ENCODE measurements at regions not wholly inside any gene's neighbourhood (a gene's known extent, or its start where the extent isn't known, plus 50 kb on each side); places are given as distances from the start of the nearest gene placed in this dataset.

DNA sequence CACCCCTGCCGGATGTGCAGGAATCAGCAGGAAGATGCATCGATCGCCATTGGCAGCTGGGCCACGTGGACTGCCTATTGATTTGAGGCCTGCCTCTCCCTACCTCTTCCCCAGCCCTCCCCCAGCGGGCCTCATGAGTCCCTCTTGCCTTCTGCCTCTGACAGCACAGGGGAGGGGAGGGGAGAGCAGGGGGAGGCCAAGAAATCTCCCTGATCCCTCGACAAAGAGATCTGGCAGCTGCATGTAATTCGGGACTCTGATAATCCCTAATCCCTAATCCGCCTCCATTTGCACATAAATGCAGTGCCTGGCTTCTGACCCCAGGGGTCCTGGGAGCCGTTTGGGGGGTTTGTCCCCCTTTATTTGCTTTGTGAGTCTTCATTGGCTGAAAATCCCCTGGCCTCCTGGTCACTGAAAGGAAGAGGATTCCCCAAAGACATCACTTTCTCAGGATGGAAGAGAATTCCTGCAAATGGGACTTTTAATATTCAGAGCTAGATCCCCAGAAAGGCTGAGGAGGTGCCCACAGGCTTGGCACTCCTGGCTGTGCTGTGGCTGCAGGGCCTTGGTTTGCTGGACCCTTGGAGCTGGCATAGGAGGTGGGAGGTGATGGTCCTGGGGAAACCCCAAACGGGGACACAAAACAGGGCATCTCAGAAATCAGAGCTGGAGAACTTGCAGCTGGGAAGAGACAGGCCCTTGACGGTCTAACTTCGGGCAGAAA, 239.4 kb upstream of the POU3F1 start:
- no peak for DNase-seq (ENCODE audit: low spot score)

DNA sequence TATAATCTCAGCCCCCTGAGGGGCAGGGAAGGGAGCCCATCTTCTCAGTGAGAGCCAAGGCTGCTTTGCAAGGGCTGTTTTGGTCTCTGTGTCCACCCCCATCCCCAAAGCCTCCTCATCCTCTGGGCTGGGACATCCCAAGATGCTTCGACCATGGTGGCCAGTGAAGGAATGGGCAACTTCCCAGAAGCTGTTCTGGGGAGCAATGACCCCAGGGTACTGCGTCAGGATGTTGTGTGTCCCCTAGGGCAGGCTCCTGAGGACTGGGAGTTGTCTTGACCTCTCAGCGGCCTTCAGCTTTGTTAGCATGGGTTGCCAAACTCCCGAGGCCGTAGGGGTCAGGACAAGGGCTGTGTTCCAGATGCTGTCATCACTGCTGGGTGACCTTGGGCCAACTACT, 238.4 kb upstream of the POU3F1 start:
- no peak for DNase-seq (ENCODE audit: low spot score)

DNA sequence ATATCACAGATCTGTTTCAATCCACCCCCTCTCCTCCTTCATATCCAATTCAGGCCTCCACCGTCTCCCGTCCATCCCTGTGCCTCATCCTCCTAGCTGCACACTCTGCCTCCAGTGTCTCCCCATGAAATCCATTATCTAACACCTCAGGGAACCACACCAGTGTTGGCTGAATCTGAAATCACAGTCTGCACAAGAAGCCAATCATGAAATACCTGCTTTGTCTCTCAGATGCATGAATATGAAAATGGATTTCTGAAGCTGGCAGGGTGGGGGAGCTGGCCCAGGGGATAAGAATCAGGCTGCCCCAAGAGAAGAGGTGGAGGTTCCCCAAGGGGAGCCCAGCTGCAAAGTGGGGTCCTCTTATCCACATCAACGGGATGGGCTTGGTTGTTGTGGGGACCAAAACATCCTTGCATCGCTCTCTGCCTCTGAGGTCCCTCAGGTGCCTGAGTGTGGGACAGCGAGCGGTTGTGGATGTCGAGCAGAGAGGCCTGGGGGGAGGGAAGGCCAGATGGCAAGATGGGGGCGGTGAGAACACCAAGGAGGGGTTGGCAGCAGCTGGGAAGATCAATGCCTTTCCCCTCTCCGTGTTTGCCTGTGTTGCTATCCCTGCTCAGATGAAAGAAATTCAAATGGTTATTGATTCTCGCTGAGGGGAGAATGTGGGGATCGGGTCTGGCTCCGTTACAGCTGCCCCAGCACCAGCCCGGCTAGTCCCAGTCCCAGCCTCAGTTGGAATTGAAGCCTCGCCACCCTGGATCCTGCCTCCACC, 237.3 kb upstream of the POU3F1 start:
- no peak for DNase-seq (ENCODE audit: low spot score)

DNA sequence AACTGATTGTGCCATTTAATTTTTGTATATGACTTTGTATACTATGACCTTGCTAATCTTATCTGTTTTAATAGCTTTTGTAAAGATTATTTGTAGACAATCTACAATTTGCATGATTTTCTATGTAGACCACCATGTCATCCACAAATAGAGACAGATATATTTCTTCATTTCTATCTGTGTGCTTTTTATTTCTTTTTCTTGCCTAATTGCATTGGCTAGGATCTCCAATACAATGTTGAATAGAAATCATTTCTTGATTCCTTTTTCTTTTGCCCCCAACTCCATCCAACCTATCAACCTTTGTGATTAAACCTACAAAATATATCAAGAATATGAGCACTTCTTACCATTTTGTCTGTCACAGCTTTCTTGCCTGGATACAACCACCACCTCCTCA, 232.6 kb upstream of the POU3F1 start:
- DNase-seq (ENCODE audit: low spot score), result no peak

DNA sequence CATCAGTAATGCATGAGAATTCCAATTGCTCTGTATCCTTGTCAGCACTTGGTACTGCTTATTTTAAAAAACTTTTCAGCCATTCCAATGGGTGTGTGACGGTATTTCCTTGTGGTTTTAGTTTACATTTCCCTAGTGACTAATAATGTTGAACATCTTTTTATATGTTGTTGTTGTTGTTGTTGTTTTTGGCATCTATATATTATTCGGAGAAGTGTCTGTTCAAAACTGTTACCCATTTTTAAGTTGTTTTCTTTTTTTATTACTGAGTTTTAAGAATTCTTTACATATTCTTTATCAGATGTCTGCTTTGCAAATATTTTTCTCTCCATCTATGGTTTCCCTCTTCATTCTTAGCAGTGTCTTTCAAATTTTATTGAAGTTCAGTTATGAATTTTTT, 231.1 kb upstream of the POU3F1 start:
- no peak for DNase-seq (ENCODE audit: low spot score)

DNA sequence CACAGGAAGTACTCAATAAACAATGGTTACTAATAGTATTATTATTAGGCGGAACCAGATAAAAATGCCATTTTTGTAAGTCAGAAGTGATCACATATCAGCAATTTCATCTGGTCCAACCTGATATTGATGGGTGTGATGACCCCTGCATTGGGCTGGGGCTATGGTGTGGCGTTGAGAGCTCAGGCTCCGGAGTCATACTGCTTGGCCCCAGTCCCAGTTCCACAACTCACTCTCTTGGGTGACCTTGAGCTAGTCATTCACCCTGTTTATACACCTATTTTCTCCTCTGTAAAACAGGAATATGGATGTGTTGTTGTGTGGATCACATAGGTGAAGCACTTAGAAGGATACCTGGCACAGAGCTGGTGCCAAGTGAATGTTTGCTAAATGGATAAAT, 229.4 kb upstream of the POU3F1 start:
- no peak for DNase-seq (ENCODE audit: low spot score)

DNA sequence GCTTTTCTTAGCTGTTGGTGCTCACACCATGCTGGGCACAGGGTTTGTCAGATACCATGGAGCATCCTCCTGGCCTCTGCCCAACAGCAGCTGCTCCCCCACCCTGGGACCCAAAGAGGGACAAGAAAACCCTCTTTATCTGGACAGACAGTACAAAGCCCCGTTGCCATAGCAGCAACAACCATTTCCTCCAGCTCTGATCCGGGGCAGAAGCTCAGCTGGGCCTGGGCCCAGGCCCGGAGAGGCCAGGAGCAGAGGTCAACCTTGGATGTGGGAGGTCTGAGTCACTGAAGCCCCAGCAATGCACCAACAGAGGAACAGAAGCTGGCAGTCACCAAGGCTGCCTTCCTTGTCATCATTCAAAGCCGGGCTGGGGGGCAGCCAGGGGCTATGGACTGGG, 228.4 kb upstream of the POU3F1 start:
- no peak for DNase-seq (ENCODE audit: low spot score)

DNA sequence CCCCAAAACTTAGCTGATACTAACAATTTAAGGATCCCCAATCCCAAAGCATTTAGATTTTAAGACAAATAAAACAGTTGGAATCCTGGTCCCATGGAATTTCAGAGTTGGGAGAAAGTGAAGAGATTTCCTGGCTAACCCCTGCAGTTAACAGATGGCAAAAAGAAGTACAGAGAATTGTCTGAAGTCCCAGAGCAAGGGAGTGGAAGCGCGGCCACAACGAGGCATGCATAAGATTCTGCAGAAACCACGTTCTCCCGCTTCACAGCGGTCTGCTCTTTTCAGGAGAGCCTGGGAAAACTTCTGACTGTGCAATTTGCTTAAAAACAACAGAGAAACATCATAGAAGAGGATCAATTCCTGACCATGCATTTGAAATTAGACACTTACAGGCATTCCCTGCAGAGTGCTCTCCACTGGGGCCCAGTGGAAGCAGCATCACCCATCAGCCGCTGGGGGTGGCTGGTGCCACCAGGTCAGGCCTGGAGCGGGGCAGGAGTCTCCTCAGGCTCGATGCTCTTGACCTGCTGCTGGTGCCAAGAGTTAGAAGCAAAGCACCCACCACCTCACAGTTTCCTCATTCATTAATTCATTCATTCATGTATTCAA, 226.7 kb upstream of the POU3F1 start:
- no peak for DNase-seq (ENCODE audit: low spot score)

DNA sequence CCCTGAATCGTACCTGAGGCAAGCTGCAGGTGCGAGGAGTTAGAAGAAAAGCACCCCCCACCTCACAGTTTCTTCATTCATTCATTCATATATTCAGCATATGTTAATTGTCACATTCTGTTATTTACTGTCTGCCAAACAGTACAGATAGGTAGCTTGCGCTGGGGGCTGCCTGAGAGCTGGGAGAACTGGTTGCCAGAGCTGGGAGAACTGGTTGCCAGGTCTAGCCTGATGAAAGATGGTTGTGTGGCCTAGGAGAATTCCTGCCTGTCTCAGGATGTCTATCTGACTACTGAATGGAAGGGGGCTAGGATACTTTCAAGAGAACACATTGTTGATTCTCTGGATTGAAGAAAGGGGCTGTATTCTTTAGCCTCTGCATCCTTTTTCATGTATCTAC, 225.9 kb upstream of the POU3F1 start:
- DNase-seq (ENCODE audit: low spot score), result no peak

DNA sequence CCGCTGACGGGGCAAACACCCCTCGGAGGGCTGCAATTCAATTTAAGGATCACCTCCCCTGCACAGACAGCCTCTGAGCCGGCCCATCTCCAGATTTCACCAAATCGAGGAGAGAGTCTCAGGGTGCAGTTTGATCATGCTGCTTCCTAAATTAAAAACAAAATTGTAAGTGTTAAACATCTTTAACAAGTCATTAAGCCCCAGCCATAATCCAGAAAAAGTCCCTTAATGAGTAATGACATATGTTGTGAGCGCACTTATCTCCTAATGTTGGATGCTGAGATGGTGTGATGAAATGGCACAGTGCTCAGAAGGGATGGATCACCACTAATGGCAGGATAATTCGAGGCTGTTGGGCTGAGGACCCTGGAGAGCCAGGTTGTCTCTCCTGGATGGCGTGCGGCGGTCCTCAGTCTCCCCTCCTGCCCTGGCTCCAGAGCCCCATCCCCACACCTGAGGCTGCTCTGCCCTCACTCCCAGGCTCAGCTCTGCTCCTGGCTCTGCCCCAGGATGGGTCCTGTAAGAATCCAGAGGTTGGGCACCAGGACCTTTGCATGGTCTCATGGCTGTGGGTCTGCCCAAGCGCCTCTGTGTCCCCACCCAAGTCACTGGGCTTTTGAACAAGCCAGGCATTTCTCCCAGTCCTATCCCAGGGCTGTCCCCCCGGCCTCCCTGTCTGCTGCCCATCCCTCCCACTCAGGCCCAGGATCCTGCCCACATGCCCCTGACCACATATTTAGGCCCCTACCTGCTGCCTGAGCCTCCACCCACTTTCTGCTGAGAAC, 224.4 kb upstream of the POU3F1 start:
- no peak for DNase-seq (ENCODE audit: low spot score)

DNA sequence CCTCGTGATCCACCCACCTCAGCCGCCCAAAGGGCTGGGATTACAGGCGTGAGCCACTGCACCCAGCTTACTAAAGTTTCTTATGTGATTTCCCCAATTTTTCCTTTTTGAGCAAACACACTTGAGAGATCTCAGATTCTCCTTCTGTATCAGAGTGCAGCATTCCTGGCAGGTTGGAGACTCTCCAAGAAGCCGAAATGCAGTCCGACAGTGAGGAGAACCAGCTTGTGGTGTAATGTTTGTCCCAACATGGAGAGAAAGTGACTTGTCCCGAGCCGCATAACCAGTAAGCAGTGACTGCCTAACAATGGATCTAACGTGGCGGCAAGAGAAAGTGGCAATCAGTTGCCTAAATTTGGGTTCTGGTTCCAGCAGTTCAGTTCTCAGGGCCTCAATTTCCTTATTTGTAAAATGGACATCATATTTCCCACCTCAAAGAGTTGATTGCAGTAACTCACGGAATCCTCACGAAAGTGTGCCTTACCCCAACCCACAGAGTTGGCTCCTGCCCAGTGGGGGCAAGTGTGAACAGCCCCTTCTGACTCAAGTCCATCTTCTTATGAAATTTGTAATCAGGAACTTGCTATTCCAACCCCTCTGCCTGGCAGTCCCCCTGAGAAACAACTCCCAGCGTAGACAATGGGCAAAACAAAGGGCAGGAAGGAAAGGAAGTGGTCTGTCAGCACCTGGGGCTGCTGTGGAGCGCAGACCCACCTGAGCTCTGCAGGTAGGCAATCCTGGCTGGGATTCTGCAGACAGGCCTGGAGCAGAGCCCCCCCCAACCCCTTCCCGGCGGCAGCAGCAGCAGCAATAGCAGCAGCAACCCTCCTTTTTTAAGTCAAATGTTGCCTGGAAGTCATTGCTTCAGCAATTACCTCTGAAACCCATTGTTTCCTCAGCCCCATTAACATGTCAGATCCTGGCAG, 223.6 kb upstream of the POU3F1 start:
- no peak for DNase-seq (ENCODE audit: low spot score)

DNA sequence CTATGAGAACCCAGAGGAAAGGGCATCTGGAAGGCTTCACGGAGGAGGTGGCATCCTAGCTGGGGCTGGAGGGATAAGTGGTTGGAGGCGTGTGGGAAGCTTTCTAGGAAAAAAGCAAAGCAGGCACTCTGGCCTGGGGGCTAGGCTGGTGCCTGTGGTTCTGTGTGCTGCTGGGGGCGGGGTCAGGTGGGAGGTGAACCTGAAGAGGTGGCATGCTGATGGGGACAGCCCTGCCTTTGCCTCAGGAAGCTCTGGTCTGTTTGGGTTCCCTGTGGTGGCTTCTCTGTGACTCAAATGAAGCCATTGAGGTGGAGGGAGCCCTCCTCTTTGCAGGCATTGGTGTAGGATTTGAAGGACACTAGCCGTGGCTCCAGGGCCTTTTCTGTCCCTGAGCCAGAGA, 221.6 kb upstream of the POU3F1 start:
- DNase-seq (ENCODE audit: low spot score), result no peak

DNA sequence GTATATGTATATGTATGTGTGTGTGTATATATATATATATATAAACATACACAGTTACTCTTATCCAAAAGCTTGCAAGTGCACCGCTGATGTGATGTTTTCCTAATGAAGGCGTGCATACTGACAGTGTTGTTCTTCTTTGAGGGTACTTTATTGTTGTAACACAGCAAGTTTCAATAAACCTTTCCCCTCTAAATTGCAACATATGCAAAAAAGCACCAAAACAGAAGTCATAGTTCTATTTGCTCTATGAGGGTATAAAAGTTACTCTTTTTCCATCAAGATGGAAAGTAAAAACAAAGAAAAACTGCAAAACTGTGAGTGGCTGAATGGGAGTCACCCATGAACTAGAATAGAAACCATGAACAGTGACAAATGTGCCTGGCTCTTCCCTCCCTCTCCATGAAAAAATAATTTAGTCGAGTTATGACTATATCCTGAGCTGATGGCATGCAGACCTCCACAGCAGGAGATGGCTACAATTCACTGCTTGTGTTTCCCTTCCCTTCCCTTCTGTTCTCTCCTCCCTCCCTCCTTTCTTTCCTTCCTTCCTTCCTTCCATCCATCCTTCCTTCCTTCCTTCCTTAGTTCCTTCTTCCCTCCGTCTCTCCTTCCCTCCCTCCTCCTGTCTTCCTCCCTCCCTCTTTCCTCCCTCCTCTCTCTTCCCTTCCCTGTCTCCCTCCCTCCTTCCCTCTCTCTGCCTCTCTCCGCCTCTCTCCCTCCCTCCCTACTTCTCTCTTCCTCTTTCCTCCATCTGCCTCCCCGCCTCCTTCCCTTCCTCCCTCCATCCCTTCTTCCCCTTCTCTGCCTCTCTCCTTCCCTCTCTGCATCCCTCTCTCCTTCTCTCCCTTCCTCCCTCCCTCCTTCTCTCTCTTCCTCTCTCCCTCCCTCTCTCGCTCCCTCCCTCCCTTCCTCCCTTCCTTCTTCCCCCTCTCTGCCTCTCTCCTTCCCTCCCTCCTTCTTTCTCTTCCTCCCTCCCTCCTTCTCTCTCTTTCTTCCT, 220.7 kb upstream of the POU3F1 start:
- DNase-seq (ENCODE audit: low spot score), result no peak

DNA sequence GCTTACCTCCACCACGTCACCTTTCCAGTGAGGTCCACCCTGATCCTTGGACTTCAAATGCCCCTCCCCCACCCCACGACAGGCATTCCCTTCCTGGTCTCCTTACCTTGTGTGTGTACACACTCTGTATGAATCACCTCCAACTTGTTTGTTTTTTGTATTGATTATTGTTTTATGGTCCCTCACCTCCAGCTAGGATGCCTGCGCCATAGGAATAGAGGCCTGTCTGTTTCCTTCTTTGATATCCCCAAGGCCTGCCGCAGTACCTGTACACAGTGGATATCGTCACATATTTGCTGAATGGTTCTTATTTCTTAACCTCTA, 219.6 kb upstream of the POU3F1 start:
- DNase-seq (ENCODE audit: low spot score), result no peak

DNA sequence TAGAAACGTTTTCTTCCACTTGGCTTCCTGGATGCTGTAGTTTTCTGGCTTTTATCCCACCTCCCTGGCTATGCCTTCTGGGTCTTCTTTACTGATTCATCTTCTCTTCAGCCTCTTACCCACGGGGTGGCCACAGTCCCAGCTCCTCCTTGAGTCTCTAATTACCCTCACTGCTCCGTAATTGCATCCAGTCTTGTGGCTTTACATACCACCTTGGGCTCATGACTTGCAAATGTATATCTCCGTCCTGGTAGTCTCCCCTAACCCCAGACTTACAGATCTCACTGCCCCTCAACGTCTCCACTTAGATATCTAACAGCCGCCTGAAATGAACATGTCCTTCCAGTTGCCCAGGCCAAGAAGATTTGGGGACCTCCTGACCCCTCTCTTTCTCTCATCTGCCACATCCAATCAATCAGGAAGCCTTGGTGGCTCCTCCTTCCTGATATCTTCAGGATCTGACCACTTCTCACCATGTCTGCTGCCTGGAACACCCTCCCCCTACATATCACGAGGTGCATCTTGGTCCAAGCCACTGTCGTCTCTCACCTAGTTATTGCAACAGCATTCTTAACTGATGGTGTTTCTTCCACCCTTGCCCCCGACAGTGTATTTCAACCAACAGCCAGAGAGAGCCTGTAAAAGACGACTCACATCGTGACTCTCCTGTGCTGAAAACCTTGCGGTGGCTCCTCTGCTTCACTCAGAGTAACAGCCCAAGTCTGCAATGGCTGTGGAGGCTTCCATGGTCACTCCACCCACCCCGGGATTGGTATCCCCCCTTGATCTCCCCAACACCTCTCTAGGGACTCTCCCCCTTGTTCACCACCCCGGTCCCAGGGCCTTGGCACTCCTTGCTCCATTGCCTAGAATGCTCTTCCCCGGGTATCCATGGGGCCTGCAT, 219.0 kb upstream of the POU3F1 start:
- DNase-seq (ENCODE audit: low spot score), result no peak

DNA sequence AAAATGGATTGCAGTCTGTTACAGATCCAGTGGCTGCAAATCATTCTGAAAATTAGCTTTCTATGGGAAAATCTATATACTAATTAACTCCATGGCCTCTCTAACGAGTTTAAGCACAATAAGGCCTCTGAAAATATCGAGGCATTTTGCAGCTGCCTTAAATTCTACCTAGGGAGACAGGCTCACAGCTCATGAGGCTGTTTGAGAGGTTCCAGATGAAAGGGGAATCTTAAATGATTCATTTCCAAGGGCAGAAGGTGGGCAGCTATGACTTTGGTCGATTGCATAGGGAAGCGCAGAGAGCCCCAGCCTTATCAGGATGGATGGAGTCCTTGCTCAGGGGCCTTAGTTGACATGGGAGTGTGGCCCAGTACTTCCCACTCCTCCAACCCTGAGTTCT, 216.8 kb upstream of the POU3F1 start:
- no peak for DNase-seq (ENCODE audit: low spot score)

DNA sequence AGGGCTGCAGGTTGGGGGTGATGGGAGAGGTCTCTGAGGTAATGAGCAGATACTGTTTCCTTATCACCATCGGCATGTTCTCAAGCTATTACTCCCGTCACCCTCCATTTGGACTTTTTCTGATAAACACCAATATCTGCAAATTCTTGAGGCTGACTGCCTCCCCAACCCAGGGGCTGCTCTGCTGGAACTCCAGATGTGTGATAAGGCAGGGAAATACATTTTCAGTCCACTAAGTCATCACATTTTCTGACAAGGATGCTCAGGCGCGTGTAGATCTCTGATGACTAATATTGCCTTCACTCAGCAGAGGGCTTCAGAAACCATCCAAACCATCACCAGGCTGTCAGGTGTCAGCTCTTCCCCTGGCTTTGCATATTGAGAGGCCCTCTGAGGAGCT, 215.0 kb upstream of the POU3F1 start:
- no peak for DNase-seq (ENCODE audit: low spot score)

DNA sequence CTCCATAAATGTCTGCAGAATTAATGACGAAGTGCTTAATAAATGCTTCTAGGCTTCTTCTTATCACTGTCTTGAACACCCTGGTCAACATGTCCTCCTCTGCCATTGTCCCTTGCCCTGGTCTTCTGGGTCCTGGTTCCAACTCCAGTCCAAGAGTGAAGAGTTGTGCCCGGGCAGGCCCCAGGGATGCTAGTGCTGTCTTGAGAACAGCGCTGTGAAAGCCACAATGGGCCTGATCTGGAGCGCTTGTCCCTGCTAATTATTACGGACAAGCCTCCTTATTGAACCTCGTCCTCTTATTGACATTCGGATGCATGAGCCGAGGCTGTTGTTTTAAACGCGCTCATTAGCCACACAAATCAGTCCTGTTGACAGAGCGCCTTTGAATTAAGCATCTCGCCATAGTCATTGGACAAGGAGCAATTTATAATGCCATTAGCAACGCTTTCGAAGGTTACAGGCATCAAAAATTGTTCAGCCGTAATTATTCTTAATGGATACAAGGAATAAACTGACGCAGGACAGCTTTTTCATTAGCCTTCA, 211.6 kb upstream of the POU3F1 start:
- no peak for DNase-seq (ENCODE audit: low spot score)

DNA sequence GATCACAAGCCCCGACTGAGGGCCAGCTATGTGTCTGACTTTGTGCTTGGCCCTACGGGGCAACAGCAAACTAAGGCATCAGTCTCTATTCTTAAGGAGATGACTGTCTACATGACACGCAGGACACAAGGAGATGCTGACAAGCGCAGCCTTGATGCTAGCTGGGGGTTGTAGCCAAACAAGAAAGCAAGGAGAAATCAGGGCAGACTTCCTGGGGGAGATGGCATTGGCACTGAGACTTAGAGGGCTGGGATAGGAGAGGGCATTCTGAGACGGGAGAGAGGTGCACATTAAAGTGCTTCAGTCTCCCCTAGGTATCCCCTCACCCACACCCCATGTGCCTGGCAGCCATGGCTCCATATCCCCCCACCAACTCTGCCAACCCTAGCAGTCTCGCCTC, 210.8 kb upstream of the POU3F1 start:
- no peak for DNase-seq (ENCODE audit: low spot score)

Data from SW480 (cell line).